Uterus (tissue), 3 donors: ENCODE measurements at regions not wholly inside any gene's neighbourhood (a gene's known extent, or its start where the extent isn't known, plus 50 kb on each side); places are given as distances from the start of the nearest gene placed in this dataset.

Experiments used
- DNase-seq, 2 donors: peaks; one replicate each; pipeline ENCODE4 v3.0.0-alpha.2; 2019 to 2020
- H3K27ac ChIP-seq, 2 donors: fragments of 200-600 bp; sonication (generic); 1 replicate in 1 of 2; 2 replicates in 1 of 2; pipeline ENCODE4 v1.5.1; 2016 to 2018
- H3K27me3 ChIP-seq, 2 donors: fragments of 200-600 bp; sonication (generic); one replicate each; pipeline ENCODE4 v1.5.1; 2018 to 2019; ENCODE audit warnings: control low read depth in 1 of 2
- H3K36me3 ChIP-seq, 2 donors: fragments of 200-600 bp; sonication (generic); one replicate each; pipeline ENCODE4 v1.5.1; 2019; ENCODE audit warnings: control low read depth in 1 of 2
- H3K4me1 ChIP-seq, 2 donors: fragments of 200-600 bp; sonication (generic); one replicate each; pipeline ENCODE4 v1.5.1; 2018 to 2019; ENCODE audit warnings: control low read depth in 1 of 2
- H3K4me3 ChIP-seq, 2 donors: fragments of 200-600 bp; sonication (generic); 1 replicate in 1 of 2; 2 replicates in 1 of 2; pipeline ENCODE4 v1.5.1; 2018 to 2019; ENCODE audit warnings: mild to moderate bottlenecking in 1 of 2
- H3K9me3 ChIP-seq, 2 donors: fragments of 200-600 bp; sonication (generic); one replicate each; pipeline ENCODE4 v1.5.1; 2019; ENCODE audit warnings: control low read depth in 1 of 2
- CTCF ChIP-seq, 4 experiments: fragments of 200-600 bp in 2 of 4; fragments of 450-650 bp in 2 of 4; sonication (generic) in 2 of 4; IDR thresholded peaks; one replicate each; pipeline ENCODE4 v1.5.1; 2016 to 2019; ENCODE audit warnings: antibody characterized with exemption in 4 of 4, mild to moderate bottlenecking in 2 of 4, moderate library complexity in 1 of 4
- POLR2A ChIP-seq, 2 donors: fragments of 450-650 bp; IDR thresholded peaks; one replicate each; pipeline ENCODE4 v1.6.1; 2016; ENCODE audit warnings: antibody characterized with exemption in 2 of 2, mild to moderate bottlenecking in 1 of 2, moderate library complexity in 1 of 2
- intact Hi-C: fragments of 100-400 bp; cut with DNase I; formaldehyde crosslinking; loops from one replicate; pipeline ENCODE4 v1.15.1; 2023; ENCODE audit warnings: low total_unique reads
- donor health status: DM: yes; HTN: yes; CAD: no.

GRCh38 chr2:122206101-122206500 lies 450.6 kb downstream of the TSN start:
- no peaks in the 10 kb centered on the region for H3K36me3 ChIP-seq
- no peaks in the 10 kb centered on the region for H3K4me1 ChIP-seq
- no peak overlapping the region for H3K4me3 ChIP-seq
- no peak for DNase-seq
- H3K27me3 ChIP-seq: no peaks in the 10 kb centered on the region
- intact Hi-C loops: no loop called here
- H3K9me3 ChIP-seq: no peaks in the 10 kb centered on the region
- no peak overlapping the region for H3K27ac ChIP-seq
- TF ChIP-seq CTCF (IDR thresholded peaks at IDR 0.05) (no peak), POLR2A (IDR thresholded peaks at IDR 0.05) (no peak)

GRCh38 chr2:122209377-122209776 lies 453.9 kb downstream of the TSN start:
- no peaks in the 10 kb centered on the region for H3K27me3 ChIP-seq
- no peak for TF ChIP-seq CTCF (IDR thresholded peaks at IDR 0.05)
- intact Hi-C loops: no loop called here
- no peaks in the 10 kb centered on the region for H3K36me3 ChIP-seq
- no peak overlapping the region for H3K4me3 ChIP-seq
- H3K4me1 ChIP-seq: no peaks in the 10 kb centered on the region
- no peak for DNase-seq
- no peak overlapping the region for H3K27ac ChIP-seq
- H3K9me3 ChIP-seq: no peaks in the 10 kb centered on the region

GRCh38 chr2:122210065-122210464 lies 454.6 kb downstream of the TSN start:
- DNase-seq: no peak
- Histone ChIP-seq H3K36me3 (no peaks in the 10 kb centered on the region), H3K4me1 (no peaks in the 10 kb centered on the region), H3K27ac (no peak overlapping the region), H3K27me3 (no peaks in the 10 kb centered on the region), H3K4me3 (no peak overlapping the region), H3K9me3 (no peaks in the 10 kb centered on the region)
- intact Hi-C loops: no loop called here
- no peak for TF ChIP-seq POLR2A (IDR thresholded peaks at IDR 0.05)
- no peak for TF ChIP-seq CTCF (IDR thresholded peaks at IDR 0.05)

- no peak overlapping the region for H3K4me3 ChIP-seq
- TF ChIP-seq CTCF (IDR thresholded peaks at IDR 0.05) (no peak), POLR2A (IDR thresholded peaks at IDR 0.05) (no peak)
- intact Hi-C loops: no loop called here
- H3K27me3 ChIP-seq: no peaks in the 10 kb centered on the region
- no peaks in the 10 kb centered on the region for H3K36me3 ChIP-seq
- no peaks in the 10 kb centered on the region for H3K9me3 ChIP-seq
- DNase-seq: no peak
- no peaks in the 10 kb centered on the region for H3K4me1 ChIP-seq
- H3K27ac ChIP-seq: no peak overlapping the region
These were observed 455.7 kb downstream of the TSN start for GRCh38 chr2:122210898-122211856.

- H3K9me3 ChIP-seq: no peaks in the 10 kb centered on the region
- H3K4me3 ChIP-seq: no peak overlapping the region
- H3K36me3 ChIP-seq: no peaks in the 10 kb centered on the region
- no peak overlapping the region for H3K27ac ChIP-seq
- no peak for TF ChIP-seq CTCF (IDR thresholded peaks at IDR 0.05)
- TF ChIP-seq POLR2A (IDR thresholded peaks at IDR 0.05): no peak
- H3K27me3 ChIP-seq: no peaks in the 10 kb centered on the region
- DNase-seq: no peak
- H3K4me1 ChIP-seq: no peaks in the 10 kb centered on the region
- intact Hi-C loops: no loop called here
These were observed 457.9 kb downstream of the TSN start for GRCh38 chr2:122213312-122213711.
